NOMO-1 (cell line): ENCODE measurements at regions not wholly inside any gene's neighbourhood (a gene's known extent, or its start where the extent isn't known, plus 50 kb on each side); places are given as distances from the start of the nearest gene placed in this dataset.

ENCODE experiments used
- DNase-seq, 2 experiments: peaks; one replicate each; lab custom pipeline; 2025; ENCODE audit not compliant: unreplicated experiment in 2 of 2; lab: John Stamatoyannopoulos, UW

- no peak for DNase-seq
Measured at GRCh38 chr2:63775191-63775590, 66.5 kb upstream of the UGP2 start.

GRCh38 chr2:63776382-63776781 is 65.3 kb upstream of the UGP2 start:
- DNase-seq: no peak

- no peak for DNase-seq
Measured at GRCh38 chr2:63777816-63778215, 63.9 kb upstream of the UGP2 start.

- DNase-seq: no peak
Measured at GRCh38 chr2:63778391-63778790, 63.3 kb upstream of the UGP2 start.

GRCh38 chr2:63780518-63781155 is 61.1 kb upstream of the UGP2 start:
- DNase-seq: no peak

- no peak for DNase-seq
Measured at GRCh38 chr2:63784461-63784860, 57.2 kb upstream of the UGP2 start.

GRCh38 chr2:63785096-63785495 is 56.6 kb upstream of the UGP2 start:
- no peak for DNase-seq

- no peak for DNase-seq
Measured at GRCh38 chr2:63786471-63786870, 55.2 kb upstream of the UGP2 start.

GRCh38 chr2:63788071-63788470 is 53.6 kb upstream of the UGP2 start:
- no peak for DNase-seq

- no peak for DNase-seq
Measured at GRCh38 chr2:63789338-63790020, 52.2 kb upstream of the UGP2 start.

- DNase-seq: no peak
Measured at GRCh38 chr2:63790491-63790890, 51.2 kb upstream of the UGP2 start.

GRCh38 chr2:63790906-63791305 is 50.8 kb upstream of the UGP2 start:
- no peak for DNase-seq

- no peak for DNase-seq
Measured at GRCh38 chr2:63791387-63791786, 50.3 kb upstream of the UGP2 start.
